Stimulated activated CD4-positive, alpha-beta T cell treated with anti-CD3 and anti-CD28 coated beads, Interleukin-2, amount 100 ng/mL, for 4 hours (primary cell): ENCODE measurements at regions not wholly inside any gene's neighbourhood (a gene's known extent, or its start where the extent isn't known, plus 50 kb on each side); places are given as distances from the start of the nearest gene placed in this dataset.
"Not testable (repeated sequence)": the region's sequence is repeated elsewhere in the genome, so short reads cannot be mapped to it uniquely, and the experiment has no call there.

Experiments used
- DNase-seq: peaks from one replicate; pipeline ENCODE4 v3.0.0-alpha.2; 2020; ENCODE audit warnings: low read depth

DNA sequence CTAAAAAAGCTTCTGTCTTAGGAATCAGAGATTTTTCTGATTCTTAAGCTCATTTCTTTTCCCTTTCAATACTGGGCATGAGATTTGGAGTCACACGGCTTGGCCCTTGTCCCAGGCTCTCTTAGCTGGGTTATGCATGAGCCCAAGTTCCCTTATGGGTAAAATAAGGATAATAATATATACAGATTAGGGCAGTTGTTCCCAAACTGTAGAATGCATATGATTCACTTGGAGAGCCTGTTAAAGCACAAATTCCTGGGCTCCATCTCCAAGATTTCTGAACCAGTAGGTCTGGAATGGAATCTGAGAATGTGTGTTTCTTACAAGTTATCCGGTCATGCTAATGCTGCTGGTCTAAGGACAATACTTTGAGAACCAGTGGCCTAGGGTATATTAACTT is 154.0 kb downstream of the REEP3 start:
- no peak for DNase-seq

DNA sequence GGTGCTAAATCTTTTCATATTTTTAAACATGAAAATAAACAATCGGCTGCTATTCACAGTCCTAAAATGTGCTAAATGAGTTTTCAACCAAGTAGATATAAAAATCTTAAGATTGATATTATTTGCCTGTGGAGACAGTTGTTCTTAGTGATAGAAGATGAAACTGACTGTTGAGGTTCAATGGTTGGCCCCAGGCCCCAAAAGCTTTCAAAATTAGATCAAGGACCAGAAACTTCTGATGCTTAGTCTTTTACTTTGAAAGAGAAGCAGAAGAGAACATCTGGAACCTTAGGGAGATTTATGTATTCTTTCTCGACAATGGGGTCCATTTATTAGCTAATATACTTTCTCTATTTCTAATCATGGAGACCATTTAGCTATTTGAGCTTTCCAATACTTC is 155.8 kb downstream of the REEP3 start:
- DNase-seq, result no peak

DNA sequence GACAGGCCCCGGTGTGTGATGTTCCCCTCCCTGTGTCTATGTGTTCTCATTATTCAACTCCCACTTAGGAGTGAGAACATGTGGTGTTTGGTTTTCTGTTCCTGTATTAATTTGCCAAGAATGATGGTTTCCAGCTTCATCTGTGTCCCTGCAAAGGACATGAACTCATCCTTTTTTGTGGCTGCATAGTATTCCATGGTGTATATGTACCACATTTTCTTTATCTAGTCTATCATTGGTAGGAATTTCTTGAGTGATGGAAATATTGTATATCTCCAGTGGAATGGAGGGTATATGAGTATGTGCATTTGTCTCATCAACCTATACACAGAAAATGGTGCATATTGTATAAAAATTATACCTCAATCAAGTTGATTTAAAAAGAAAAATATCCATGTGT is 159.3 kb downstream of the REEP3 start:
- DNase-seq, result not testable (repeated sequence)

DNA sequence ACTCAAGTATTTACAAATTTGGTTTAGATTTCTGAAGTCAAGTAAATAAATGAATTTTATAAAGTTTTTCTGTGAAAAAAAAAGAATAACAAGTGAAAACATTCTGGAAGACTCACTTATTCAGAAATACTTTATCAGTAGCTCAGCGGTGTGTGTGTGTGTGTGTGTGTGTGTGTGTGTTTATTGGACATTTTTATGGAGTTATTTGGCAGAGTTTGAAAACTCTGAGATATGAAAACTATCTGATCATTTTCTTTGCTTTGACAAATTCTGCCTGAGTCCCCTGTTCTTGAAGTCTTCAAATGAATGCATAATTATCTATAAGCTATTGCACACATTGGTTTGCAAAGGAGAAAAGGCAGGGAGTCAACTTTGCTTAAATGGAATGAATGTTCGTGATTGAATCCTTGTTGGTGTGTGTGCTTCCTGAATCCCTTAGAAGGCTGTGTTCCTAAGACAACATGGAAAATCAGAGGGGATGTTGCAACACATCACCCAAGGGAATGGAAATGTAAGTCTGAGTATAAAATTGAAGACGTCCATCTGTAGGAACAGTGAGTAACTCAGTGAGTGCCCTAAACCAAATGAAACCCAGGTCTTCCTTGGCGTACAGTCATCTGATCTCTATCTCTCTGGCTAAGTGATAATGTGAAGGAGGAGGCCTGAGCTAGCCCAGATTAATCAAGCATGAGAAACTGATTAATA is 160.9 kb downstream of the REEP3 start:
- DNase-seq, result no peak

DNA sequence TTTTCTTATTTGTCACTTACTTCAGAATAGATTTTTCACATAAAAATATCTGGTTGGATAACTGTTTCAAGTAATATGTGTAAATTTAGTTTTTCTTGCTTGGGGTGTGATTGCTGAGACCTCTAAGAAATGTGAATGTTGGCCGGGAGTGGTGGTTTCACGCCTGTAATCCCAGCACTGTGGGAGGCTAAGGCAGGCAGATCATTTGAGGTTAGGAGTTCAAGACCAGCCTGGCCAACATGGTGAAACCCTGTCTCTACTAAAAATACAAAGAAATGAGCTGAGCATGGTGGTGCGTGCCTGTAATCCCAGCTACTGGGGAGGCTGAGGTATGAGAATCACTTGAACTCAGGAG is 161.5 kb downstream of the REEP3 start:
- not testable (repeated sequence) for DNase-seq

DNA sequence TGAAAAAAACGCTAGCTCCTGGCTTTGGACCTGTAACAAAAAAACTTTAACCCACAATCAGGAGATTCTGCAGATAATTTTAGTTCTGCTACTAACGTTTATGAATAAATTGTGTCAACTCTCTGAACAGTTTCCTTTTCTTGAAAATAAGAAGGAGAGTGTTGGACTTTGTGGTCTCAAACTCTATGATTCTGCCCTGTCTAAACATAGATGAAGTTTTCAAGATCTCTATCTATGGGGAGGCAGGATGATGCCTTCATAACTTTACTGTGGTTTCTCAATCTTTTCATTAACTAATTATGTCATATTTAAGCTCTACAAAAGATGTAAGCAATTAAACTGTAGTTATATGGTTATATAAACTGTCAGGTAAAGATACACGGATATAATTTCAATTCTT is 162.0 kb downstream of the REEP3 start:
- DNase-seq, result no peak

DNA sequence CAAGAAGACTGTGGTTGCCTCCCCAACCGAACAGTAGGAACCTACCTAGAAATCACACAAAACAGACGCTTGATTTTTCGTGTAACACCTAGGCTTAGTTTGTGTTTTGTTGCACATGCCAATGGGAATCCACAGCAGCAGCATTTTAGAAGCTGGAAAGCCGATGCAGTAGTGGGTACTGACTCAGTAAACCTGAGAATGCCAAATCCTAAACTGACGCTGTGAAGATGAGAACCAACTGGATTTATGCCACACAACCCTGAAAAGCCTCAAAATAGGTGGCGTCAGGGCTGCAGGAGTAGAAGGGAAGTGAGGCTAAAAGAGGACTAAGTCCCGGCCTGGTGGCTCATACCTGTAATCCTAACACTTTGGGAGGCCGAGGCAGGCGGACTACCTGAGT is 162.5 kb downstream of the REEP3 start:
- DNase-seq, result no peak

DNA sequence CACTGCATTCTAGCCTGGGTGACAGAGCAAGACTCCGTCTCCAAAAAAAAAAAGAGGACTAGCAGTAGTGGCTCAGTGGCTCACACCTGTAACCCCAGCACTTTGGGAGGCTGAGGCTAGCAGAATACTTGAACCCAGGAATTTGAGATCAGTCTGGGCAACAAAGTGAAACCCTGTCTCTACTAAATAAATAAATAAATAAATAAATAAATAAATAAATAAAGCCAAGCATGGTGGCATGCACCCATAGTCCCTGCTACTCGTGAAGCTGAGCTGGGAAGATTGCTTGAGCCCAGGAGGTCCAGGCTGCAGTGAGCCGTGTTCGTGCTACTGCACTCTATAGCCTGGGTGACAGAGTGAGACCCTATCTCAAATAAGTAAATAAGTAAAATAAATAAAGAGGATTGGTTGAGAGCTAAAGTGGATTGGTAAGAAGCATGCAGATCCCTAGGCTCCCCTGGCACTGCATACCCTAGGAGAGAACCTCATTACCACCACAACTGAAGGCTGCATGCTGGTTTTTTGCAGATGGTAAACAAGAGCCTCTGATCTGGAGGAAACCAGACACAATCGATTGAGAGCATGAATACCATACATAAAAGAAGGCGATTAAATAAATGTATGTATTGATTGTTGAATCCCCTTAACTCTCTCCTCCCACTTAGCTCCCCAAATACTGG is 163.2 kb downstream of the REEP3 start:
- no peak for DNase-seq

DNA sequence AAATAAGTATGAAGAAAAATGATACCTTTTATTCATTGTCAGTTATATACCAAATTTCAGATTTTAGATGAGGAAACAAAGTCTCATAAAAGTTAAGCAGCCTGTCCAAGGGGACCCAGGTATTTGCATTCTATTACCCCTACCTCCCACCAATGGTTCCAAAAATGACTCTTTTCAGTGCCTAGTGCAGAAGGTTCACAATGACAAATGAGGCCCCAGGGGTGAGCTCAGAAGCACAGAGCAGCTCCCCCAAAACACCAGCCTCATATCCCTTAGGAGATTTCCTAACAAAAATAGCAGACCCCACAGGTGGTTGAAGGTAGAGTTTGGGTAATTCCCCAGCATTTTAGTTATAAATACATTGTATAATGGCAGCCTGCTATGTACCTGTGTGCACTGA is 168.6 kb downstream of the REEP3 start:
- DNase-seq, result no peak

DNA sequence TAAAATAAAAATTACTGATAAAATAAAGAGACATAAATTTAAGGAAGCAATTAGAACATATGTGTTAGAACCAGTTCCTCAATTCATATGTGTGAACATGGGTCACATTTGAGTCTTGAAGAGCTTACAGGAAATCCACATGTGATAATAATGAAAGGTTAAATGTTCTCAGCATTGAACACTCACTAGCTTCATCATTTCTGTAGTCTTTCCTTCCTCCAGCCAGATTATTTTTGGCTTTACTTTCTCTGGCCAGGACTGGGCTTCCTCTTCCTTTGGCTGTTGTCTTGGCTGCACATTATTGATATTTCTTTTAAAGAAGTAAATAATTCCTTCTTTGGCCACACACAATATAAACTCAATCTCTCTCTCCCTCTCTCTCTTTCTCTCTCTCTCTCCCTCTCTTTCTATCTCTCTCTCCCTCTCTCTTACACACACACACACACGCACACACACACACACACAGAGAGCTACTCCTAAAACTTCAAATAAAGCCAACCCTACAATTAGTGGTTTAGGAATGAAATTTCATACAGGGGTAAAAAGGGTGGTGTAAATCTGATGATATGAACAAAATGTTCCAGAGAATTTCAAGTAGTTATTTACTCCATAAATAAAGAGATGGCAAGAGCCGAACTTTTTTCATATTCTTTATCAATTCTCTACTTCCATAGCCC is 171.2 kb downstream of the REEP3 start:
- no peak for DNase-seq

DNA sequence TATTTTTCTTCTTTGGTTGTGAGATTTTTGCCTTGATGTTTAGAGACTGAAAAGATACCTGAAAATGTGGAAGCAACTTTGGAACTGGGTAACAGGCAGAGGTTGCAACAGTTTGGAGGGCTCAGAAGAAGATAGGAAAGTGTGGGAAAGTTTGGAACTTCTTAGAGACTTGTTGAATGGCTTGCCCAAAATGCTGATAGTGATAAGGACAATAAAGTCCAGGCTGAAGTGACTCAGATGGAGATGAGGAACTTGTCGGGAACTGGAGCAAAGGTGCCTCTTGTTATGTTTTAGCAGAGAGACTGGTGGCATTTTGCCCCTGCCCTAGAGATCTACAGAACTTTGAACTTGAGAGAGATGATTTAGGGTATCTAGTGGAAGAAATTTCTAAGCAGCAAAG is 171.8 kb downstream of the REEP3 start:
- DNase-seq, result not testable (repeated sequence)

DNA sequence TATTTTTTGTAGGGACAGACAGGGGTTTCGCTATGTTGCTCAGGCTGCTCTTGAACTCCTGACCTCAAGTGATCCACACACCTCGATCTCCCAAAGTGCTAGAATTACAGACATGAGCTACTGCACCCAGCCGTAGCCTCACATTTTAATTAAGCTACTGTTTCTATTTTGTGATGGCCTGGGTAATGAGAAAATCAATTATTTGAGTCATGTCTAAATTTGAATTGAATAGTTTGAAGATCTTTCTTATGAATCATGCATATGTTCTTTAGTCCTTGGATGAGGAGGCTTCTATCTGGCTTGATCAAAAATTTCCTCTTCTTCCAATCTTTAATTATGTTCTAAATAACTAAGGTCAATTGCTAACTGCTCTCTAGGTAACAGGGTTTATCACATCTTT is 175.0 kb downstream of the REEP3 start:
- DNase-seq, result no peak

DNA sequence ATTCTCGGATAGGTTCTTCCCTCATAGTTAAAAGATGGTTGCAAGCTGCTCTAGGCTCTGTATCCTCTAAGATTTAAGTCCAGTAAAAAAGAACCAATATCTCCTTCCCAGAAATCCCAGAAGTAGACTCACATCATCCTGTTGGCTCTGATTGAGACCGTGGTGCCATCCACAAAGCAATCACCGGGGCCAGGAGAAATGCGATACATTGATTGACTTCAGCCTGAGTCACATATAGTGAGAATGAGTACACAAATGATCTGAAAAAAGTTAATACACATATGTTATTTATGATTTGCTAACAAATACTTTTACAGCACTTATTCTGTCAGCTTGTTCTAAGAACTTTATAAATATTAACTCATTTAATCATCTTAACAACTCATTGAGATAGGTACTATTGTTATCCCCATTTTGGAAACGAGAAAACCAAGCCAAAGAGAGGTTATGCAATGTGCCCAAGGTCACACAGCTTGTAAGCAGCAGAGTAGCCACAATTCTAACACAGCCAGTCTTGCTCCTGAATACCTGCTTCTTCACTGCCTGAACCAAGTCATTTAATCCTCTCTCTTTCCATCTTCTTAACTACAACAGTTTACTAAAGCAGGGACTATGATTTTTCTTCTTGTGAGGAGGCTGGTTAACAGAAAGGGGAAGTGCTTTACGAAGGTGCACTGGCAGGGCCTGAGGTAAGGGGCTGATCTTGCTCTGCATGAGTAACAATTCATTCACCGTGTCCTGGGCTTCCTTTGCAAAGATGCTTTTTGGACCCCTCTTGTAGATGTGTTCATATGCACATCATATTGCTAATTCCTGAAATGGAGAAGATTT is 177.0 kb downstream of the REEP3 start:
- DNase-seq, result no peak

DNA sequence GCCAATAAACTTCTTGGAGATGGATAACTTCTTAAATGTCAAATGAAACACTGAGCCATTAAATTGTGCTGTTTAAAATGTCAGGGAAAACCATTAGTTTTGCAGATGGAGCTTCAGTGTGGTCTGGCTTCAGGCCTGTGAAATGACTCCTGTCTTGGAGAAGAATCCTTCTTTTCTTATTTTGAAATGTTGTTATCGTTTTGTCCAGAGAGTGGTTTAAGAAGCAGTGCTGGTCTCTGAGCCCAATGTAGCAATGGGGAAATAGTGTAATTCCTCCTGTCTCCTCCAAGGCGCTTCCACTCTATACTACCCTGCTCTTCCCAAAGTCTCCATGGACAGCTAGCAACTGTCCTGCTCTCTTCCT is 177.6 kb downstream of the REEP3 start:
- no peak for DNase-seq

DNA sequence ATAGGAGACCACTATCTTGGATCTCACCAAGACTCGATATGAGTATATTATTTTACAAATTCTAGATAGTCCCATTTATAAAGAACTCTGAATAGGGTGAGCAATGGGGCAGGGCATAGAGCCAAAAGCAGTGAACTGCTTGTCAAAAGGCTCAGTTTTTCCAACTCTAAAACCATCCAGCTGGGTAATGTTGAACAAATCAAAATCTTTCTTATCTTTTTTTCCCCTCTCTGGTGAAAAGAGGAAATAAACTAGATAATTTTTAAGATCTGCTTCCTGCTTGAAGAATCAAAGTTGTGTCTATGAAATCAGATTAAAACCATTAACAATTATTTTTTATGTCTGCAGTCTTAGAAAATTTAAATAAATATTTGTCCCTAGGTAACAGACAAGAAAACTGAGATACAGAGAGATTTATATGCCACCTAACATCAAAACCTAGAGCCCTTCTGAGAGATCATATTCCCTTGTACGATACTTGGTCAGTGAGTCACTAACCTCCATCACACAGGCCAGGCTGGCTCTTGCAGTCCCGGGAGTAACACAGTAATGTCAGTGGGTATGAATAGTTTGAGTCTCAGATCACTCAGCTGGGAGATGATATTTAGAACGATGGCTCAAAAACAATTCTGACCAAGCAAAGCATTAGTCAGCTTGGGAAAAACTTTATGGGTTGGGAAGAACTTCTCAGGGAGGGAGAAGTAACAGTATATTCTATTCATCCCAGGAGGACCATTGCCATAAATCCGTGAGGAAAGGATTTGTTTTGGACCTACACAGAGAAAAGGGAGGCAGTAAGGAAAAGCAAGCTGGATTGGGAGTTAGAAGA is 178.8 kb downstream of the REEP3 start:
- no peak for DNase-seq

DNA sequence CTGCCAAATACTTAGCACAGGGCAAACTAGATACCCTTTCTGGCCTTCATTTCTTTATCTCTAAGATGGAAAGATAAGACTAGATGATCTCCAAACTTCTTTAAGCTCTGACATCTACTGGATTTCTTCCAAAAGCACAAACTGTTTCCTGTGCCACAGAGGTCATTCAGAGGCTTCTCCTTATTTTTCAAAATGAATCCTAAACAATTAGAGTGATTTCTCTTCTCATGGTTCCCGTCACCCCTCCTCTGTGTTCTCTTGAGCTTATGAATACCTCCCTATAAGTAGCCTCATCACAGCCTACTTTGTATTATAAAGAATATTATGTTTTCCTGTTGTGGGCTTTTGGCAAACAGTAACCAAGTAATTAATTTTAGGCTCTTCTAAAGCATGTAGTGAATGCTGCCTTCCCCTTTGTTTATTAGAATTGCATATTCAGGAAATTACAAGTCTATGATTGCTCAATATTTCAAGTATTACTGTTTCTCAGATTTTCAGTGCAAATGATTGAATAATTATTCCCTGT is 179.5 kb downstream of the REEP3 start:
- no peak for DNase-seq

DNA sequence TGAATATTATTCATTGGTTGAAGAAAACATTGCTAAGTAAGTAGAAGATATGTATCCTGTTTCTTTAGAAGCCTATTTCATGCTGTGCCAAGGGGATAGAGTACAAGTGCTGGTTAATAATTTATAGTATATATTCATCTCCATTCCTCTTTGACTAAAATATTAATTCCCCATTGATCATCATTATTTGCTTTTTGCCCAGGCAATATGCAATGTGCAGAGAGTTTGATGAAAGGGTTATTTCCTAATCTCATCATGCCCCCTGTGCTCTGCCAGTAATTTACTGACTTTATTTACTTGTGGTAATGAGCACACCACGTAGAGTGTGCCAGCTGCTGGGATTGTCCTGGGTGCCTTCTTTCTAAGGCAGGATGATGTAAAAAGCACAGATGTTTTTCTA is 180.9 kb downstream of the REEP3 start:
- no peak for DNase-seq

DNA sequence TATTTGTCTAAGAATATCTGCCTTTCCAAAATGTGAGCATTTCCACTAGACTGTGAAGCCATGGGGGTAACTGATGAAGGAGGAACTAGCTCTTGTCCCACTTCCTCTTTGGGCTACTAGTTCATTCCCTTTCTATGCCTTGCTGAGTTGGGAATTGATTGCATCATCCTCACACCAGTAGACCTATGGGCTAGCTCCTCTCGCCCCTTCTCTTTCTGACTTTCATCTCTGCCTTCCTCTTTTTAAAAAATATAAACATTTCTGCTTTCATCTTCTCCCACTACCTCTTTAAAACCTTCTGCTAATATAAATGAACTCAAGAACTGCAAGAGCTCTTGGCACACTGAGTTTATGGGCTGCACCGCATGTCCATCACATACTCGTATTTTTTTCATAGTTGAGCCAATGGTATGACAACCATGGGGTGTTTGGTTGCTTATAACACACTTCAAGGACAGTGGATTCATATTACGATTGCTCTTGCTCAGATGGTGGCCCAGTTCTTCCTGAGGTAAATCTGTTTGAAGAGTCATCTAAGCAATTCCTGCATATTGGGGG is 182.0 kb downstream of the REEP3 start:
- no peak for DNase-seq

DNA sequence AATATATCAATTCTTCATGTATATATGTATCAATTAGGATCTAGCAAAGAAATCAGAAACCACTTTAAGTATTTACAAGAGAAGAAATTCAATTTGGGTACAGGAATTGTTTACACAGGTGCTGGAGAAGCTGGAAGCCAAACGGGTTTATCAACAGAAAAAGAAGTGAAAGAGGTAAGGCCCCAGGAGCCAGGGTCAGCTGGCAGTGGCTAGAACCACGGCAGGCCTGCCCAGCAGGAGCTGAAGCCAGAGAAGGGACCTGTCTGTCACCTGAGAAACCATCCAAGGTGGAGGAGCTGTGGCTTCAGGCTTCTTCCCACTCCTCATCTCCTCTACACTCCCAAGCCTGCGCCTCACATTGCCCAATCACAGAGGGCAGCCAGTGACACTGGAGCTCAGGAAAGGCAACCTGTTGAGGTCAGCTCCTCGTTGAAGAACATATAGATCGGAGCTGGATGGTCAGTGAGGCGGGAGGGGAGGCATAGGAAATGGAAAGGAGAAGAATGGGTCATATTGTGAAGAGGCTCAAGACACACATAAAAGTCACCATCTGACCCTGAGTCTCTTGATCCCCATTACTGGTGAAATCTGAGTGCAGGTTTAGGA is 182.6 kb downstream of the REEP3 start:
- DNase-seq, result no peak

DNA sequence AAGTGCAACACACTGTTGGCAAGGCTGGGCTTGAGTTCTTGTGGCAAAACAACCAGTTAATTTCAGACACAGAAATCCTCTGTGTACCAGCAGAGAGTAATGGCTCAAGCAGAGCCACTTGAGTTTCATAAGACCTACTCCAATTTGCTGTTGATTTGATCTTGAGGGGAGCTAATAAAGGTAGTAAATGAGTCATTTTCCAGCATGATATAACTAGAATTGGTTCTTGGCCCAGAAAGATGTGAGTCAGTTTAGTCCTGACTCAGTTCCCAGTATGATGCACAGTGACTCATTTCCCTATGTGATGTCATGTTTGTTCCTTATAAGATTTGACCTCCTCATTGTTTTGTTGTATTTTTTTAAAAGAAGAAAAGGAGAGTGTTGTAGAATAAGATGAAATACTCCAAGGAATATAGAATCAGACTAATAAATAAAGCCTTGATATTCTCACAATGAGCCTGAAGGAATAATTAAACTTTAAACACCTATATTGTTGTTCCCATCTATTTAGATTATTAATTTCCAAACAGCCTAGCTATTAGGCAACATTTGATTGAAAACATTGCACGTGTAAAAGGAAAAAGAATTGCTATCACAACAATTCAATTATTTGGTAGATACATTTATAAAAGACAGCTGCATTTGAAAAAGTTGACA is 186.2 kb downstream of the REEP3 start:
- peak; percentile 29 for DNase-seq
